ACHN (cell line): ENCODE measurements at regions not wholly inside any gene's neighbourhood (a gene's known extent, or its start where the extent isn't known, plus 50 kb on each side); places are given as distances from the start of the nearest gene placed in this dataset.
A peak's percentile ranks its signal among the peaks of the same experiment; 100 is the strongest.

Experiments
- DNase-seq: peaks from one replicate; pipeline ENCODE4 v3.0.0-alpha.2; 2015
- in situ Hi-C: cut with HindIII; loops from 2 replicates; pipeline ENCODE4 v1.10.0; 2017; ENCODE audit warnings: low sequenced_read_pairs, low pct_ligation_motif_present, low pct_unique_long_range_greater_than_20kb

GRCh38 chr12:27178255-27178654 lies 65.8 kb upstream of the STK38L start:
- DNase-seq = no peak
- in situ Hi-C loops = no loop called here

DNA sequence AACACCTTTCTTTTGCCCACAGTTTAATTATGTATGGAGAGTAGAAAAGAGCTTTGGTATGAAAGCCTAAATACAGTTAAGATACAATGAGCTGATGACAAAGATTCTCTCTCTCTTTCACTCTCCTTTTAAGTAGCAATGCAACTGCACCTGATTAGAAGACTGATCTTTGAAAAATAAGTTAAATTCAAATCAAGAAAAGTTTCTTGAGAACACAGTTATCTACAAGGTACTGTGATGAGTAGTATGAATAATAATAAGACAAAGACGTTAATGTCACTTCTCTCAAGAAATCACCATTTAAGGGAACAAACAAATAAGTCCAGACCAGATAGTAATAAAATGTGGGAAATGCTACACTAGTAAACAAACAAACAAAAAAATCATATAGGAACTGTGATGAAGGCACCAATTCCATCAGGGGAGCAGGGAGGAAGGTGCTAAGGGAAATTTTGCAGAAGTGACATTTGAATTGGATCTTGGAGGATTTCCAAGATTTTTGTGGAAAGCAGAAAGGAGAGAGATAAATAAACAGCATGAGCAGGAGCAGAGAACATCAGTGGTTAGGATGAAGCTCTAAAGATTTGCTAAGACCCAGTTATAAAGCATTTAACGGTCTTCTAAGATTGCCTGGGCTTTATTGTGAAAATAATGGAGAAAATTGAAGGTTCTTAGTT lies 65.2 kb upstream of the STK38L start:
- in situ Hi-C loops = no loop called here
- DNase-seq = no peak

DNA sequence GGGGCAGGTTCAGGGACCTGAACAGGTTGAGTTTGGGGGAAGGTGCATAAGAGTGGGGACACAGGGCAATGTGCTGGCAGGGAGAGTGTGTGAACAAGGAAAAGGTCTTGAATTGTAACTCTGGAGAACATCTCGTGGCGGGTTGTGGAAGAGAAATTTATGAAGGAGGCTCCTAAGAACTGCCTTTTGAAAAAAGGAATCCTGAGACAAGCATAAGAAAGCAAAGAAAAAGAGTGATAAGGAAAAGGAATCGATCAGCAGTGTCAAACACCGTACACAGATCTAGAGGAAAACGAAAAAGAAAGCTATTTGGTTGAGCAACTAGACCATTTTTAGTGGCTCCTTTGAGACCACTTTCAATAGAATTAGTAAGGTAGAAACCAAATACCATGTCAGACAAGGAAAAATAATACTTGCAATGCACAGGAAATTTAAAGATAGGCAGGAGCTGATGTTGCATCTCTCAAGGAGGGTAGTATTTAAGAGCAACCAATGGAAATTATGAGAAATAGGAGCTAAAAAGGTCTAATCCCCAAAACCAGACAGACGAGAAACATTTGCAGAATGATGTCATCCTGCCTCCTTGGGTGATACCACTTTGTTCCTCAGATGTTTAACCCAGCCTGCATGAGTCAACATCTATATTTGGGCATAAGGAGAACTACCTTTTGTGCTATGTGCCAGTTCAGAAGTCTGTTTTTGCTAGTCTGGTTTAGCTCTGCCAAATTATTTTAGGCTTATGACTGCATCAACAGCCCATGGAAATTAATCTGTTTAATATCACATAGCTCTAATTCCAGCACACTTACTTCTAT lies 64.5 kb upstream of the STK38L start:
- DNase-seq = peak; percentile 94
- in situ Hi-C loops = no loop called here

DNA sequence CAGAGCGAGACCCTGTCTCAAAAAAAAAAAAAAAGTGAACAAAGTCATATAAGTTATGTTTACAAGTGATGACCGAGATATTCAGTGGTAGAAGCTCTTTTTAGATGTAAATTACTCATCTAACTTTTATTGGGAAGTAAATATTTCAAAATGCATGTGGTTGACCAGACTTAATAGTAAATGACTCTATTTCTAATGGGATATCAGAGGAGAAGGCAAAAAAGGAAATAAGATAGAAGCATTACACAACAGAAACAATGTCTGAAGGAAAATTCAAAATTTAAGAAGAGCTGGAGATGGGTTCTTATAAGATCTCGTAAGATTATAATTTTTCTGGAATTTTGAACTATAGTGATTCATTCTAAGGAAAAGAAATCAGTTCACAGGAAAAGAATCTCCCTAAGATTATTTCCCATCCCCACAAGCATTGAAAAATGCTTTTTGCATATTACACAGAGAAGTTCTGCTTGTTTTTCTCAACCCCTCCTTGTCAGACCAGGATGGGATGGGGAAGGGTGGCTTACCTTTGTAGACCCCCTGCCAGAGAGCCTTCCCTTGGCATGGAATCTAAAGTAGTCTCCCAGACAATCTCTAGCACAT lies 63.1 kb upstream of the STK38L start:
- in situ Hi-C loops = no loop called here
- DNase-seq = no peak

DNA sequence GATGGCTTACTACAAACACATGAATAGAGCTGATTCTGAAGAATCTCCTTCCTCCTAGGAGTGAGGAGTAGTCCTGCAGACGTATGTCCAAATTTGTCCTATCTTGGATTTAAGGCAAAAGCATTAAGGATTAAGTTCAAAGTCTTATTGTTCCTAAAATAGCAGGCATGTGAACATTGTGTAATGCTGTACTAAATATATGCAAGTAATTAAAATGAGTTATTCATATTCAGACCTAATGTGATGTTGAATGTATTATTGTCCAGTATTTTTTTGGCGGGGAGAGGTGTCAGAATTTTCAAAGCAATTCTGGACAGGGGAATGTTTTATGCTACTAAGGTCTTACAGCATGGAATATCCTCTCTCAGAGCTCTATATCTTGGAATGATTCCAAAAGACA lies 60.7 kb upstream of the STK38L start:
- no peak for DNase-seq
- in situ Hi-C loops = no loop called here

DNA sequence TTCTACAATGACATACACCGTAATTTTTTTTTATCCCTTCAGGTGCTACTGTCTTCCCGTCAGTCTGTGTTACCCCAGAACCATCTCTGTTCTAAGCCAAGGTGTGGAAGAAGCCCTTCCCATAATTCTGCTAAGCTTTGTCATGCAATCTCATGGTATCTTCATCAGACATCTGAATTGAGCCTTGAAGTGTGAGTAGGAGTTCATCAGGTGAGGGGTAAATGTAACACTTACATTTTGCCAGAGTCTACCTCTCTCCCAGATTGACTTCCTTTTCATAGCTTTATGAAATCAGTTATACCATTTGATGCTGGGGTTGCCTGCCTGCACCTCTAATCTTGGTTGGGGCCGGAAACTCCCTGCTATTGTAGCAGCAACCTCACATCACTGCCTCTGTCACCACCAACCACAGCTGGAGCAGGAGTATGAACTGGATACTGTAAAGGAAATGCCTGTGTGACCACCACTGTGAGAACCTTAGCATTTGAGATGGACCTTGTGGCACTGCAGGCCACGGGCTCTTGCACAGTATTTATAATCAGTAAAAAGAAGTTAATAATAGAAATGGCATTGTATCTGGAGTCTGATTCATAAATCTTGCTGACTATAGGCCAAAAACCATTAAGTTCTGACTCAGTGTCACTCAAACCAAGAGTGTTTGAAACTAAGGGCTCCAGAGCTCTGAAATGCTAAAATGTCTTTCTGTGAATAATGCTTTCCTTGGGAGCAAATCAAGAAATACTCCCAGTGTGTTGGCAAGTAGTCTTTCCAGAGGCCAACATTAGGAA lies 58.7 kb upstream of the STK38L start:
- DNase-seq = no peak
- in situ Hi-C loops = no loop called here

GRCh38 chr12:27186022-27186839 lies 57.9 kb upstream of the STK38L start:
- in situ Hi-C loops = no loop called here
- no peak for DNase-seq

DNA sequence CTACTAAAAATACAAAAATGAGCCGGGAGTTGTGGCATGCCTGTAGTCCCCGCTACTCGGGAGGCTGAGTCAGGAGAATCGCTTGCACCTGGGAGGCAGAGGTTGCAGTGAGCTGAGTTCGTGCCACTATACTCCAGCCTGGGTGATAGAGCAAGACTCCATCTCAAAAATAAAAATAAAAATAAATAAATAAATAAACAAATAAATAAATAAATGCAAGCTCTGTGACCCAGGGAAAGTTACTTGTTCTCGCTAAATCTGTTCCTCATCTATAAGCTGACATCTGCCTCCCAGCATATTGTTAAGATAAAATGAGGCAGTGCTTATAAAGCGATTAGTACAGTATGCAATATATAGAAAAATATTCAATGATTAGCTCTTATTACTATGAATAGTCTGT lies 56.4 kb upstream of the STK38L start:
- in situ Hi-C loops = no loop called here
- no peak for DNase-seq

DNA sequence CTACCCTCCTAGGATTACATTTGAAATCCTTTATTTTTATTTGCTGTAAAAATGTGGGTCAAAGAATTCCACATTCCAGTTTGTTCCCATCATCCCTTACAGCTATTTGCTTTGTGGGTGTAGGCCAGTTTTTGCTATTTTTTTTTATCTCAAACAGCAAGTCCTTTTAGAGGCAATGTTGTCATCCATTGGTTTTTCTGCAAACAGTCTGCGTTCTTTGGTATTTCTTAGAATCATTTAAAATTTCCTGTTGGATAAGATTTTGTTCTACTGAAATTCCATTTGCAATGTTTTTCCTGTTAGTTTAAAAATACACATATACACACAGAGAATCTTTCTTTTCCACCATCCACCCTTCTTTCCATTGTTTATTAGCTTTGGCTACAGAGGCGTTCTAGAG lies 53.3 kb upstream of the STK38L start:
- in situ Hi-C loops = no loop called here
- no peak for DNase-seq

DNA sequence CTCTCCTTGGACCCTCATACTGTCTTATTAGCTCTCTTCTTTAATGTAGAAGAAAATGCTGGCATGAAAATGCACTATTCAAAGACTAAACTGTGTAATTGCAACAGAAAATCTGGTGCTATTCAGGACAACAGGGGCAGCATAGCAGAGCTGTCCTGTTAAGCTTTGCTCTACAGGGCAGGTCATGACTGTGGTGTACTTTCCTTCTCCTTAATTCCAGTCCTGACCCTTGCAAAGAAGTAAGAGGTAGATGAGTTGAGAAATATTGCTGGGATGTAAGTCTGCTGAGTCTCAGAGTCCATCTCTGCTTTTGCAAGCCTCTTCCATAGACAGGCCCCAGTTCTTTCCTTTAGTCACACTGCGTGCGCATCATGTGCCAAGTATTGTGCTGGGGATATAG lies 52.6 kb upstream of the STK38L start:
- no peak for DNase-seq

DNA sequence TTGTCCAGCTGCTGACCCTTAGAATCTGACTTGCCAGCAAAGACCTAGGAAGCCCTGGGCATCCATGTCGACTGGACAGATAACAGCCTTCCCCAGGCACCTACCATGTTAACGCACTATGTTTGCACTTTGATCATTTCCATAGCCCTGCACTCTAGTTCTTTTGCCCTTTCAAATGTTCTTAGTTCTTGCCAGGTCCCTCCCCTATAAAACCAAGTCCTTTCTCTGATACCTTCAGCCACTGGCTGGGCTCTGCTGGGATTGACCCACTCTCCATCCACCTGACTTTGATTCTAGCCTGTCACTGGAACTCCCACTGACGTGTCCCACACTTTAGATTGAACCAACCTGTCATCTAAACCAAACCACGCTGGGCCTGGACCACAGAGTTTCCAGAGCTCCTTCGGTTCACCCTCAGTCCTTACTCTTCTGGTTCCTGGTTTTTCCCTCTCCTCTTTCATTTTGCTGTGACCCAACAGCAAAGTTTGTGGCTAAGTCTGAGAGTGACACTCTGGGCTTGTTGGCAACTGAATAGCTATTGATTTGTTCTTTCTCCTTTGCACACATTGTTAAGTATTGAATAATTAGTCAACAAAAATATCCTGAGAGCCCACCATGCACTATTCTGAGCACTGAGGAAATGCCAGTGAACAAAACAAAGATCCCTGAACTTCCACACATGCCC lies 51.8 kb upstream of the STK38L start:
- in situ Hi-C loops = no loop called here
- no peak for DNase-seq

More for the DNA sequence above, 52.6 kb upstream of the STK38L start:
- in situ Hi-C loops = no loop called here

GRCh38 chr12:27193106-27193505 lies 51.0 kb upstream of the STK38L start:
- in situ Hi-C loops = no loop called here
- DNase-seq = no peak

DNA sequence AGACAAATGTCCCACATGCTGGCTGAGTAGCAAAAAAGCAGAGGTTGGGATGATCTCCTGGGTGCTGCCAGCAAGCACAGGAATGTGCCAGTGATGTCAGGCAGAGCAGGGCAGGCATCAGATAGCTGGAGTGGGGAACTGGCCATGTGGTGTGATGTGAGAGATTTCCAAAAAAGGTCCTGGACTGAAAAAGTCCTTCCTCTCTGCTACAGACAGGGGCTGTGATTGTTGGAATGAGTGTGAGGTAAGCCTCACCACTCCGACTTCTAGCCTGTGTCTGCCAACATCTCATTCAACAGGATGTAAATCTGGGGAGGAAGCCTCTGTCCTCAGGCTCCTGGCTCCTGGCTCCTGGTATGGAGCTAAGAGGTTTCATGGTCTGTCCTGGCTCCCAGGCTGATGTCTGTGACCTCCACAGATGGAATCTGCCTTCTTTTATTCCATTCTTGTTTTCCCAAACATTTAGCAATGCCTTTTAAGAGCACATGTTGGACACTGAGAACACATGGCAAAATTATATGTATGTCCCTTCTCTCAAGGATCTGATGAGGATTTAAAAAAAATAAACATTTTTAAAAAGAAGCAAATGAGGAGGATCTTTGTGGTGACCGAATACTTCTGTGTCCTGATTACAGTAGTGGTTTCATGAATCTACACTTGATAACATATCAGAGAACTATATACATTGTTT lies 50.1 kb upstream of the STK38L start:
- in situ Hi-C loops = no loop called here
- DNase-seq = no peak
